Endothelial cell of hepatic sinusoid (primary cell): ENCODE measurements at regions not wholly inside any gene's neighbourhood (a gene's known extent, or its start where the extent isn't known, plus 50 kb on each side); places are given as distances from the start of the nearest gene placed in this dataset.

ENCODE experiments used
- in situ Hi-C: cut with HindIII; loops from 2 replicates; pipeline ENCODE4 v1.10.0; 2017; ENCODE audit warnings: low sequenced_read_pairs

GRCh38 chr2:236688157-236688556, 118.5 kb downstream of the ACKR3 start:
- in situ Hi-C loops: no loop called here

GRCh38 chr2:236688563-236689392, 119.2 kb downstream of the ACKR3 start:
- in situ Hi-C loops: no loop called here

GRCh38 chr2:236689393-236689700, 119.7 kb downstream of the ACKR3 start:
- in situ Hi-C loops: no loop called here

GRCh38 chr2:236689981-236690380, 120.4 kb downstream of the ACKR3 start:
- in situ Hi-C loops: no loop called here

- in situ Hi-C loops: no loop called here
Measured at GRCh38 chr2:236690726-236691125, 121.1 kb downstream of the ACKR3 start.

- in situ Hi-C loops: no loop called here
Measured at GRCh38 chr2:236691799-236692167, 122.2 kb downstream of the ACKR3 start.

- in situ Hi-C loops: no loop called here
Measured at GRCh38 chr2:236692937-236693336, 123.3 kb downstream of the ACKR3 start.

GRCh38 chr2:236693531-236693930, 123.9 kb downstream of the ACKR3 start:
- in situ Hi-C loops: no loop called here

GRCh38 chr2:236694146-236694888, 124.7 kb downstream of the ACKR3 start:
- in situ Hi-C loops: no loop called here

- in situ Hi-C loops: no loop called here
Measured at GRCh38 chr2:236696834-236697233, 127.2 kb downstream of the ACKR3 start.

- in situ Hi-C loops: no loop called here
Measured at GRCh38 chr2:236698016-236698627, 128.5 kb downstream of the ACKR3 start.

GRCh38 chr2:236700703-236701102, 131.1 kb downstream of the ACKR3 start:
- in situ Hi-C loops: no loop called here

- in situ Hi-C loops: no loop called here
Measured at GRCh38 chr2:236702657-236703372, 133.2 kb downstream of the ACKR3 start.

- in situ Hi-C loops: no loop called here
Measured at GRCh38 chr2:236703373-236703709, 133.7 kb downstream of the ACKR3 start.

- in situ Hi-C loops: no loop called here
Measured at GRCh38 chr2:236703906-236704305, 134.3 kb downstream of the ACKR3 start.

- in situ Hi-C loops: loop anchor here (5.0 kb wide), 1 partner anchor 43 kb away; no protein-coding TSS in a partner anchor
Measured at GRCh38 chr2:236704887-236705286, 135.3 kb downstream of the ACKR3 start.

GRCh38 chr2:236705295-236706105, 135.9 kb downstream of the ACKR3 start:
- in situ Hi-C loops: loop anchor here (5.0 kb wide), 1 partner anchor 43 kb away; no protein-coding TSS in a partner anchor

GRCh38 chr2:236706288-236706687, 136.7 kb downstream of the ACKR3 start:
- in situ Hi-C loops: loop anchor here (5.0 kb wide), 1 partner anchor 44 kb away; no protein-coding TSS in a partner anchor

- in situ Hi-C loops: loop anchor here (5.0 kb wide), 1 partner anchor 45 kb away; no protein-coding TSS in a partner anchor
Measured at GRCh38 chr2:236706803-236707202, 137.2 kb downstream of the ACKR3 start.

GRCh38 chr2:236711440-236711839, 141.8 kb downstream of the ACKR3 start:
- in situ Hi-C loops: no loop called here
